GM20000 (cell line): ENCODE measurements at regions not wholly inside any gene's neighbourhood (a gene's known extent, or its start where the extent isn't known, plus 50 kb on each side); places are given as distances from the start of the nearest gene placed in this dataset.

Source experiments
- DNase-seq: peaks from one replicate; pipeline ENCODE4 v3.0.0; 2012; ENCODE audit warnings: low spot score
- TF ChIP-seq, protein P1 (sequence below): IDR thresholded peaks from 2 replicates; pipeline ENCODE4 v1.5.1; 2012; ENCODE audit warnings: mild to moderate bottlenecking, control low read depth; ENCODE audit errors: extremely low read depth, missing control alignments

DNA sequence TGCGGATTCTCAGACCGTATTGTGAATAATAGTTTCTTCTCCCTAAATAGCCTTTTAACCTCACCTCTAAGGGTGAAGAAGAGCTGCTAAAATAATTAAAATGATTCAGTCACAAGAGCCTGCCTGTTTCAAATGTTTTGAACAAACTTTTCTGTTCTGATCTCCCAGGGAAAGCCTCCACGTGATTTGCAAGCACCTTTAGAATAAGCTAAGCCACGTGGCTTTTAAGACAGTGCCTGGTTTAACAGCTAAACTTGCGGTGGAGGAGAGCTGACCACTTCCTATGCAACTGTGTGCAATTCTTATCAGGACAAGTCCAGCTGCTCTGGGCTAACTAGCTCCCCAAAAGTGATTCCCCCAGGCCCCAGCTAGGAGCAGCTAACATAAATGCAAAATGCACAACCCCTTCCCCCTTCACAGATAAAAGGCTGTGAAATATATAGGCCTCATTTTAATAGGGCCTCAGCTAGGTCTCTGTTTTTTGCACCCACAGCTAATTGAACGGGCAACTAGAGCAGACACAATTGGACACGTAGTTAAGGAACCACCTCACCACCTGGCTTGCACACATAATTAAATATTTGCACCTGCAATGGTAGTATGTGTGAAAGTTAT lies 401.2 kb upstream of the NR2F2 start:
- TF ChIP-seq, protein P1, sequence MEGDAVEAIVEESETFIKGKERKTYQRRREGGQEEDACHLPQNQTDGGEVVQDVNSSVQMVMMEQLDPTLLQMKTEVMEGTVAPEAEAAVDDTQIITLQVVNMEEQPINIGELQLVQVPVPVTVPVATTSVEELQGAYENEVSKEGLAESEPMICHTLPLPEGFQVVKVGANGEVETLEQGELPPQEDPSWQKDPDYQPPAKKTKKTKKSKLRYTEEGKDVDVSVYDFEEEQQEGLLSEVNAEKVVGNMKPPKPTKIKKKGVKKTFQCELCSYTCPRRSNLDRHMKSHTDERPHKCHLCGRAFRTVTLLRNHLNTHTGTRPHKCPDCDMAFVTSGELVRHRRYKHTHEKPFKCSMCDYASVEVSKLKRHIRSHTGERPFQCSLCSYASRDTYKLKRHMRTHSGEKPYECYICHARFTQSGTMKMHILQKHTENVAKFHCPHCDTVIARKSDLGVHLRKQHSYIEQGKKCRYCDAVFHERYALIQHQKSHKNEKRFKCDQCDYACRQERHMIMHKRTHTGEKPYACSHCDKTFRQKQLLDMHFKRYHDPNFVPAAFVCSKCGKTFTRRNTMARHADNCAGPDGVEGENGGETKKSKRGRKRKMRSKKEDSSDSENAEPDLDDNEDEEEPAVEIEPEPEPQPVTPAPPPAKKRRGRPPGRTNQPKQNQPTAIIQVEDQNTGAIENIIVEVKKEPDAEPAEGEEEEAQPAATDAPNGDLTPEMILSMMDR = no peak
- DNase-seq = peak; percentile 16

DNA sequence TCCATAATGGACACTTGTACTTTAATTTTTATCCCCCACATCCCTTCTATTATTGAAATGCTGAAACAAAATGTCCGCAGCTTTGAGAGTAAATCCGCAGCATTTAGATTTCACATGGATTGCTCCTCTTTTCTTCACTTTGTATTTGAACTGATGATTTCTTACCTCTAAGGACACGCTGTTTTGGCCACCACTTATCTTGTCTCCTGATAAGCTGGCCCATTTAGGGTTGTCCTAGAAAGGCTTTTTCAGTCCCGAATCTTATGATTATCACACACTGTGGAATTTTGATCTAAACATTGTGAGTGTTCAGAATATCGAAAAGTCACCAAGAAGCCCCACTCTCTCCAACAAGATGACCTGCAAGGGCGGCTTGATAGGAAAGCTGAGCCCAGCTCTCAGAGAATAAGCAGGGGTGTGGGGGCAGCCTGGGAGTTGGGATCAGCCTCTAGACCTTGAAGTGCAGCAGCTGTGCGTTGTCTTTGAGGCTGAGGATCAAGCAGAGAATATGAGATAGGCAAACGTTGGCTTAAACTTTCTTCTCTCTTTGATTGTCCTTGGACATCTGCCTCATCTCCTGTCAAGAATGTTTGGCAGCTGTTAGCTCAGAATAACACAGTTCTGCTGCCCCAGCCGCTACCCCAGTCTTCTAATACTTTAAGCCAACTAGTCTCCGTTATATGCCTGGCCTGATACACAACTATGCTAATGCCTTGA lies 399.7 kb upstream of the NR2F2 start:
- DNase-seq = no peak
- TF ChIP-seq, protein P1 = no peak

DNA sequence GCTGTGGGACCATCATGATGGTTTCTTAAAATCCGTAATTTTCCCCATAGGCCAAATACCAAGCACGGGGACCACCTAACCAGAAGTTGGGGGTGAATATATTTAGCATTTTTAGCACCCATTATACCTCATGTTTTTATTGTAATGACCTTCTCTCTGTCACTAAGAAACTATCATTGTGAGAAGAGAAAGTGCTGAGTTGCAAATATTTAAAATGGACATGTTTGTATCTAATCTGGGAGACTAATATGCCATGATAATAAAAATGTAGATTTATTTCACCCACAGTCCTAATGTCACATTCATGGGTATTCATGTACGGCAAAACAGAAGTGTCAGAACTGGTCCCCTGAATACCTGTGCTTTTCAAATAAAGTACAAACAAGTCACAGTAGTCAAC lies 398.9 kb upstream of the NR2F2 start:
- TF ChIP-seq, protein P1 = no peak
- no peak for DNase-seq

DNA sequence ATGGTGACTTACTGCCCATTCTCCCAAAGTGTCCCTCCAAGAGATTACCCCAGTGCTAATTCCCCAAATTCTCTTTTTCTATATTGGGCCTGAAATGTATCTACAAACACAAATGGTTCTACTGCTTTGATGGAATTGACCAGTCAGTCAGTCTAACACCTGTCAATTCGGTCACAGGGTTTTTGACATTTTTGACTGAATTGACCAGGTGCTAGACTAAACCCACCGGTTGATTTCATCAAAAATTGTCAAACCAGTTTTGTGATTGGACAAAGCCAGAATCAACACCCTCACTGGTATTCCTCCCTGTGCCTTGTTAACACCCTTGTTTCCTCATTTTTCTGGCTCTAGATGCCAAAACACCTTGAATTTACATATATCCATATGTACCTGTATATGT lies 398.4 kb upstream of the NR2F2 start:
- TF ChIP-seq, protein P1 = no peak
- no peak for DNase-seq

DNA sequence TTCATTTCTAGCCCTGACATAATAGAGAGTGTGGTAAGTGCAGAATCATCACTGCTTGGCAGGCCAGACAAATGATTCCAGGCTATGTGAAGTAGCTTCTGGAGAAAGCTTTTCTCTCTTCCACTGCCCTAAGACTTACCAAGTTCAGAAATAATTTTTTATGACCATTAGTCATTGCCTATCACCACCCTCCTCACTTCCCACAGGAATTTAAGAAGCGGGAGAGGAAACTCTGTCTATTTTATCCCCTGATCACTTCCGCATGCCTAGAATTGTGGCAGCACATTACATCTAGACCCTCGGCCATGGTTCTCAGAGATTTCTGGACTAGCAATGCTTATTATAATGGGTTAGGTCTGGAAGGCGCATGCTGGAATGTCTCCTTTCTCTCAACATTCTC lies 397.8 kb upstream of the NR2F2 start:
- DNase-seq = no peak
- TF ChIP-seq, protein P1 = no peak

DNA sequence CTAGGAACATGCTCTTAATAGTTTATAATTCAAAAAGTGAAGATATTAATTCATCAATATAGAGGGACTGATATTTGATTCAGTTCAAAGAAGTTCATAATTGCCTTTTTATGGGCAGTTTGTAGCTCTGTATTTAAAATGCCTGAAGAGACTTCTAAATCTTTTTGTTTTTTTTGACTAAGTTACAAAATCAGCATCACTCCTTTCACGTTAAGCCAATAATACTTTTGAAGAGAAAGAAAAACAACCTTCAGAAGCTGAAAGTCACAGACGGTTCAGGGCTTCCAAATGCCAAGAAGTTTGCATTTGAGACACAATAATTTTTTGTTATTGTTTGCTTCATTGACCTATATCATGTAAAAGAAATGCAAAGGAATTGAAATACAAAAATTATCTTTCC lies 394.6 kb upstream of the NR2F2 start:
- TF ChIP-seq, protein P1 = no peak
- no peak for DNase-seq

DNA sequence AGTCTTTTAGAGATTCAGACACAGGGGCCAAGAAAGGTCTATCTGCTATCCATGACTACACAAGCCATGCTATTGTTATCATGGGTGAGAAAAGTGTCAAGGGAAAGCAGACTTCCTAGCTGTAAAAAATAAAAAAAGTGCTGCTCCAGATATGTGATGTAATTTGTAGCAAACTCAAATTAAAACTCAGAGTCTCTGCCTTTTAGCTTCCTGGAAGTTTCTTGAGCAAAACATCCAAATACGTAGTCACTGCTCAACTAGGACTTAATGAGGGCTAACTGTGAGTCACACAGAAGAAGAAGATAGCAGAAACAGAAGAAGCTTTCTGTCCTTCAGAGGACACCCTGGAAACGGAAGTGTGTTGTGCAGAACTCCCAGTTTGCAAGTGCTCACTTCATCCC lies 393.4 kb upstream of the NR2F2 start:
- DNase-seq = no peak

More for the DNA sequence above, 393.4 kb upstream of the NR2F2 start:
- TF ChIP-seq, protein P1 = no peak
